GM18520 (cell line): ENCODE measurements at regions not wholly inside any gene's neighbourhood (a gene's known extent, or its start where the extent isn't known, plus 50 kb on each side); places are given as distances from the start of the nearest gene placed in this dataset.
A peak's percentile ranks its signal among the peaks of the same experiment; 100 is the strongest.
"Not testable (repeated sequence)": the region's sequence is repeated elsewhere in the genome, so short reads cannot be mapped to it uniquely, and the experiment has no call there.

Experiments
- ATAC-seq: cut with Tn5 transposase; IDR thresholded peaks from one replicate; pipeline ENCODE4 v1.9.1; 2021; ENCODE audit not compliant: unreplicated experiment

DNA sequence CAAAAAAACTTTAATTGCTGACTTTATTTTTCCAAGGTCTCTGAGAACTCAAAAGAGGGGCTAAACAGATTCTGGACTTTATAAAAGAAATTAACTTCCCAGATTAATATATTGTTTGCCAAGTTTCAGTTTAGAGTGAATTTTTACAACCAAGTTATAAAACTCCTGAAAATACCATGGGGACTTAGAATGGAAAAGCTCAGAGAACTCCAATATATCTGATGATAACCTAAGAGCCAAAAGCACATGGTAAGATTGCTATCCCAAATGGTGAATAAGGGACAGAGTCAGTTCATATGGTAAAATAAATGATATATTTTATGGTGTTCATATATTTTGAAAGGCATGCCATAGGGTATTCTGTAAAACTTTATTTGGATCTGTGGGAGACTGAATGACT is 470.9 kb downstream of the TTLL7 start:
- no peak for ATAC-seq

DNA sequence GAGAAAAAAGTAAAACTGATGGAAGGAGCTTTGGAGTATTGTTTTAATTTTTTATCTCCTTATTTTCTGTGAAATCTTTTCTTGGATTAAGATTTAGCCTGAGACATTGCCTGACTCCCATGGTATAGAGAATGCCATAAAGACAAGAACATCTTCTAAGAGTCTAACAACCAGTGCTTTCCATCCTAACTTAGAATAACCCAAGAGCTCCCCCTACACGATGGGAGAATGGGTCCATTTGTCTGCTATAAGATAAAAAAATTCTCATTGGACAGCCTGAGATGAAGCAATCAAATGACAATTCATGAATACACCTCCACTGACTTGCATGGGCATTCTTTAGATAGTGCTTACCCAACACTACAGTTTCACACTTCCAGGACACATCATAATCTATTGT is 478.1 kb downstream of the TTLL7 start:
- no peak for ATAC-seq

DNA sequence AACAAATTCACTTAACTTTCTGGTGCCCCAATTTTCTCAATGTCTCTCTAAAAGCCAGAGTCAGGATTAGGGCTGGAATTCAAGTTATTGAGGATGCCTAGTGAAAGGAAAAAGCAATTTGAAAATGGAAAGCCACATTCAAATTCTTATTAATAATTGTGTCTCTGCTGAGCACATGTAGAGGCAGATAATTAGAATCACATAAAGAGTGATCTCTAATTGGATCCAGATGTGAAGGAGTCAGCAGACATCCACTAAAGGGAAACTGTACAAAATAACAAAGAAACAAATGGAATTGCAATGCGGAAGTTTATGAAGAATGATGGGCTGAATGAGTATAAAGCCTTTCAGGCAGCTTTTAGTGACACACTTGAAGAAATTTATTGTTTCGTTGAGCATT is 482.6 kb downstream of the TTLL7 start:
- ATAC-seq, result no peak

DNA sequence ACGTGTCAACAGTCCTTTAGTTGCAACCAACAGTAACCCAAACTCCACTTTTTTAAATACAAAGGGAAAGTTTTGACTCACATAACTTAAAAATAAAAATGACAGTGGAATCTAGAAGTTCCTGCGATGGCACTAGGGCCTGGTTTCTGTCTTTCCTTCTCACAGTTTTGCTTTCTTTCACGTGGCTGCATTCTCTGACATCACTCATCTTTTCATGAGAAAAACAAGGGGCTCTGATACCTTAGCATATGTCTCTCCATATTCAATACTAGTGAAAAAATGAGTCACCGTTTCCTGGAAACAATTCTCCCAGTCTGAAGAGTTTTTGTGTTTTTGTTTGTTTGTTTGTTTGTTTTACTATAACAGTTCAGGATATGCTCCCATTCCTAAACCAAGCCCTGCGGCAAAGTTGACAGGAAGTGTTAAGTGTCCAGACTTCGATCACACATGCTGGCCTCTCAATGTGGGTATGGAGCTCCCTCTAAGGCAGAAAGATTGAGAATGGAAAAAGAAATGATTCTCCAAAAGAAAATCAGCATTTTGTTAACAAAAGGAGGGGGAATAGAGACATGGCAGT is 483.3 kb downstream of the TTLL7 start:
- ATAC-seq, result no peak

DNA sequence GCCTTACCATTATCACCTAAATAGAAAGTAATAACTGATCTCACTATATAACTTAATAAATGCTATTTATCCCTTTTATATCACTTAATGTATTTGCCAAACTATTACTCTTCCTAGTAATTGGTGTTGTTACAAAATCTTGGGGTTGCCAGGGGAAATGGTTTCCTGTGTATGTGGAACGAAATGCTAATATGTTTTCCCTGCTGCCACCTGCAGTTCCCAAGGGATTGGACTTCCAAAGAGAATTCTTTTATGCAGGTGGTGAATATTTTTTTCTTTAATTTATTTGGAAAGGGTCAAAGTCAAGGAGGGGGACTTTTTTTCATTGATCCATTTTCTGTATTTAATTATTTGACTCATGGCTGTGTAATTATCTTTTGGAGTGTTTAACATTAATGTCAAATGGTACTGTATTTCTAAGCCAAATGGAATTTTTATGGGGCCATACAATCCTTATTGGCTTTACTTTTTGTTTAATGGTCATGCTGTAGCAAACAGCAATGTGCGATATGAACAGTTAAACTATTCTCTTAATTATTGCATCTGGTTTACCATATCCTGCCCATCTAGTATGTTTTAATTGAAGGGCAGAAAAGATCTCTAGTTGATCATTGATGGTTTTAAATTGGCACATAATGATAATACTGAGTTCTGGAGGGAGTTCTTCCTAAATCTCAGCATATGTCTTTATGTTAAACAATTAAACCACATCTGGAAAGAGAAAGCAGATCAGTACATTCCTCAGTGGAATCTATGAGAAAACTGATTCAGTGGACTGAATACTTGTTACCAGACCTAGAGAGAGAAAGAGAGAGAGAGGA is 486.3 kb downstream of the TTLL7 start:
- no peak for ATAC-seq

DNA sequence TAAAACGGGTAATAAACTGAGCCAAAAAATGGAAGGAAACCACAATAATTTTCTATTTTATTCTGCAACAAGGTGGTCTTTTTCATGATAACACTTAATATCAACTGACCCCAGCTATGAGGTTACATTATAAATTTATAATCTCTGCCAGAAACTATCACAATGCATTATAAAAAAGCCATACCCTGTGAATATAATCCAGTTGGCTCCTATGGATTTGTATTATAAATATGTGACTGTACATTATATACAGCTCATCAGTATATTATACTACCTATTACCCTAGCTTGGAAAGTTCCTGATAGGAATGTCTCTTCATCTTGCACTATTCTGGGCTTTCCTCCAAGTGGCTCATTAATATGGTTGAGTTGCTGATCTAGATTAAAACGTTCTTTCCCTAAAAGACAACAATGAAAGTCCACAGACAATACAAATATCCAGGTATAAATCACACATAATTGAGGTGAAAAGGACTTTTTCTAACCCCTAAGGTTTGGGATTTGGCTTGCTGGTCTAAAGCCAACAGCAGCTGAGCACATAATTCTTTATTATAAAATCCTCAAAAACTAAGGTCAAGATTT is 487.7 kb downstream of the TTLL7 start:
- ATAC-seq, result no peak

DNA sequence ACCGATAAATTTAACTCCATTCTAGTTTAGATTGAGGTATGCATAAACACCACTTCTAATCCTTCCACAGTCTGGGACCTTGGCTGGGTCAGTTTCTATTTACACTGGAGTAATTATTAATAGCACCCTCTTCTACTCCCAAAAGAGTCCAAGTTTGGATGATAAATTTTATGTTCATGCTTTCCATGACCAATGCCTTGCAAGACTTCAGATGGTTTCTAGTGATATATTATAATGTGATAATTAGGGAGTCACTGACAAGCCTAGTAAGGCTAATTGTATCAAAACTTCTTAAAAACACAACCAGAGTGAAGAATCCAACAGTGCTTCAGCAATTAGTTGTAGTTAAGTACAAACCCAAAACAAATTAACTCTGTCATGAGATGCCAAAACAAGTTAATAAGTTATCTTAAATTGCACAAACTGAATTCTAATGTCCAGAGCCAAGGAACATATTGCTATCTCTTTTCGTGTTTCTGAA is 489.6 kb downstream of the TTLL7 start:
- ATAC-seq, result no peak

DNA sequence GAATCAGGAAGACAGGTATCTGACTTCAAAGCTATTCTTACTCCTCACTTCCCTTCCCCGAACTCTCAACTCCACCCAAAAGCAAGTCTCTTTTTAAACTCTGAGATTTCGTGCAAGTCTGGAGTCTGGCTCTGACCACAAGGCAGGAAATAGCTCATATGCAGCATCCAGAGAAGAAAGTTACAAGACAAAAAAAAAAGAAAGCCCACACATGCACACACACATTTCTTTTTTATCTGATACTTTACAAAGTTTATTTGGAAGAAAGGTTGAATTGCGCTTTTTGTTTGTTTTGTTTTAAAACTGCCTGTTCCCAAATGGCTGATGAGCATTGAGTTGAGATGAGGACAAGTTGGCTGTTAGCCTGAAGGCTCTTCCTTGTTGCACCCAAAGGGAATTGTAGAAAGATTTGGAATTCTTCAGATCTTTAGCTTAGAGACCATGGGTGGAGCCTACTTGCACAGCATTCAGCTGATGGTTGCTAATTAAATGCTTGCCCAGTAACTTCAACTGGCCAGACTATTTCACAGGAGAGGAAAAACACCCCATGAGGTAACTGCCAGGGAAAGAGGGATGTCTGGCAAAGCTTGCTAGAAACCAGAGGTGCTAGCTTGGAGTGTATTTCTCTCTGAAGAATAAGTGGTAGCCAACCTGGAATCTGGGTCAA is 490.3 kb downstream of the TTLL7 start:
- peak; percentile 85 for ATAC-seq

DNA sequence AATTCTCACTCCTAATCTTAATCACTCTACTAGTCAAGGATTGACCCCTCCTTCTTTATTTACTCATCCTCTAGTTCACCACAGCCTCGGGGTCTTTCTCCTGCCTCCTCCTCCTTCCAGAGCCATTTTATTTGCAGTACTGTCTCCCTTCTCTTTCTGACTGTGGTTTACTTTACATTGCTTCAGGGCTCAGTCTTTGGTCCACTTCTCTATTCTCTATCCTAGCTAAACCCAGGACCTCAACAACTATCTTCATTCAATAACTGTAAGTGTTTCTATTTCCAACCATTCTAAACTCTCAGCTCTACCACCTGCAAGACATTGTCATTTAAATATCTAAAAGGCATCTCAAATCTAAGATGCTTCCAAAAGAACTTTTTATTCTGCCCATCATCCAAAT is 493.8 kb downstream of the TTLL7 start:
- no peak for ATAC-seq

DNA sequence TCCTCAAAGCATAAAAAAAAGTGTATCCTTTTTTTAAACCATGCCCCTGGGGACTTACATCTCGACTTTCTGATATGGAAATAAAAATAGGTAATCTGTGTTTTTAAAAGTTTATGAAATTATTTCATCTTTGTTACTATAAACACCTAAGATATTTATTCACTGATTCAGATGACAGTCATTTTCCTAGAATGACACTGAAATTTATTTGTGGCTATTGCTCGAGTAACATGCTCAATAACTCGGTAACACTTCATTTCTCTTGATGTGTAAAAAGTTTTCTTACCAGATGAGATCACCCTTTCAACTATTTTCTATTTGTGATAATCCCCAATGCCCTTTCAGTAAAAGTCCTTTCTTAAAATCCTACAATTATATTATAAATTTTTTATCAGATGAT is 495.8 kb downstream of the TTLL7 start:
- no peak for ATAC-seq

DNA sequence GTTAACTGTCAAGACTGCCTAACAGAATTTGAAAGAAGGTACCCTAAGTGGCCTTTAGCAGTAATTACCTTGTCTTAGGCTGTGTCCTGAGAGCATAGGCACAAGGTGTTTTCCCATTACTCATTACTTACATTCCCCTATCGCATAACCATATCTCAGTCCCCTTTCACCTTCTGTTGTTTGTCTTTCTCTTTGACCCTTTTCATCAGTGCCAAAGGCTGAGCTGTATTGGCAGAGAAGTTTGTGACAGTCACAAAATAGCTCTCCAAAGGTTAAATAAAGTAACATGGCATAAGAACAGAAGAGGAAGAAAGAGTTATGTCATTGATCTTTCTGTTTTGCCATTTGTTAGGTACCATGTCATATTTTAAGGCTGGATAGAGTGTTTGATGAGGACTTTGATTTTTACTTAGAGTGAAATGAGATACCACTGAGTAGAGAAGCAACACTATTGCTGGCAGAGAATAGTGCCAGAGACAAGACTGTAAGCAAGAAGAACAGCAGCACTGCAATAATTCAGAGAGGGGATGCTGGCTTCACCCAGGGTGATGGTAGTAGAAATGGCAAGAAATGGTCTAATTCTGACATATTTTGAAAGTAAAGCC is 497.8 kb downstream of the TTLL7 start:
- ATAC-seq, result peak; percentile 99

DNA sequence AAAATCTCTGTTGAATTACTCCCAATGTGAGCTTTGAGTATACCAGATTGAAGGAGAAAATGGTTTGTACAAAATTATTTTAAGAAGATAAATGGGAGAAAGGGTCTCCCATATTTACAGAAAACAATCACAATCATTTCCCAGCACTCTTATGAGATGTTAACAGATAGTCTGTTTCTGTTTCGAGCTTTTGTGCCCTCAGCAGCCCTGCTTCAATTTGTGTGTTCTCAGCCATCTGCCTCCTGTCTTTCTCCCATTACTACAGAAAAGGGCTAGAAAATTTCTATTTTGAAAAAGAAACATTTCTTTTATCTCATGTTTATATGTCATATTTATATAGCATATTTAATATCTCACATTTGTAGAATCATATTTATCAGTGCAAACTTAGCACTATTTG is 498.4 kb downstream of the TTLL7 start:
- no peak for ATAC-seq

DNA sequence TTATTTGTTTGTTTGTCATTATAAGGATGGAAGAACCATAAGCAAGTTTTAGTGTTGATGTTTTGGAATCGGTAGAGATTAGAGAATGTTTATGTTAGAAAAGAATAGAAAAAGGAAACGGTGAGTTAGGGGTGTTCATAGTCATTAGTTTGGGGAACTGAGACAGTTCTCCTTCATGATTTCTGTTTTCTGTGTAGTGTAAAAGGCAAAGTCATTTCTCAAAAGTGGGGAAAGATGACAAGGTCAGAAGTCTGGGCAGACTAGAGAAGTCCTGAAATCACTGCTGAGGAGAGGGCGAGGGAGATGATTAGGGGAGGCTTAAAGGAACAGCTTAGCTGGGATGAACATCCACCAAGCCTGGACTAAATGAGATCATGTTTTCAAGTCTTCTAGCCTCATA is 498.9 kb downstream of the TTLL7 start:
- ATAC-seq, result peak; percentile 26

DNA sequence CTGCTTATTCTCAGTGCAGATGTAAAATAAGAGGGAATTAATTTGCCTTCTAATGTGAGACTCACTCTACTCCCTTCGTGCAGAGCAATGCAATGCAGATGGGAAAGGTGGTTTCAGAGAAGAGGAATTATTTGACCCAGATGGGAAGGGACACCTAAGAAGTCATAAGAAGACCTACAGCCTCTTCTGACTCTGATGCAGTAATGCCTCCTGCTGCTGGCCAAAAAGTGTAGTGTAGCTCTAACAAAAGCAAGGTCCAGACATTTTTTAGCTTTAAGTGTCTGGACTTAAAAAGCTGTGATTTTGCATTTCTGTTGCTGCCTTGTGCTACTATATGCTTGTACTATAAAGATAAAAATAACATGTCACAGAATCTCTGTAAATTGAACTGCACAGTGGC is 501.4 kb downstream of the TTLL7 start:
- ATAC-seq, result no peak

DNA sequence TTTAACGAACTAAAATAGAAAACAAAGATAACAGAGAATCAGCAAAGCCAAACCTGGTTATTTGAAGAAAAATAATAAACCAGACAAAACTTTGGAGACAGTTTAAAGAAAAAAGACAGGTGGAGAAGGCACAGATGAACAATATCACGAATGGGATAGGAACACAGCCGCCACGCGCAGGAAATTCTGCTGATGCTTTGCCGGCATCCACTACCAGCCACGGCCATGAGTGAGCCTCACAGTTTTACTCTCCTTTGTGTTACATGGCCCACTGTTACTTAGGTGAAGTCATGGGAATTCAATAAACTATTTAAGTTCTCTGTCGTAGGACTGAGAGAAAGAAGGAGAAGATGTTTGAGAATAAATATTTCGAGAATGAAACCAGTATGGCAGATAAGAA is 503.4 kb downstream of the TTLL7 start:
- no peak for ATAC-seq

DNA sequence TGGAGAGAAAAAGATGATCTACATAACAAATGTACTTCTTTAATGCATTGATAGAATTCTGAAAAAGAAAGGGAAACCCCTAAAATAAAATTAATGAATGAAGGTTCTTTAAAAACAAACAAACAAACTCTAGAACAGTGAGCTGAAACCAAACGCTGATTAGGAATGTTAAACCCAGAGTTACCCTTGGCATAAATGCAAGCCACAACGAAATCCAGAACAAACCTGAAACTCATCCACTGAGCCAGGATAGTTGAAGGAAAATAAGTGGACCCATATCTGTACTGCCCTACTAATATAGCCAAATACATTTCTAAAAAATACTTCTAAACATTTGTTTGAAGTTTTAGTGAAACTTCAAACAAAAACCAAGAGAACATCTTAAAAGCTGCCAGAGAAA is 505.3 kb downstream of the TTLL7 start:
- ATAC-seq, result no peak

DNA sequence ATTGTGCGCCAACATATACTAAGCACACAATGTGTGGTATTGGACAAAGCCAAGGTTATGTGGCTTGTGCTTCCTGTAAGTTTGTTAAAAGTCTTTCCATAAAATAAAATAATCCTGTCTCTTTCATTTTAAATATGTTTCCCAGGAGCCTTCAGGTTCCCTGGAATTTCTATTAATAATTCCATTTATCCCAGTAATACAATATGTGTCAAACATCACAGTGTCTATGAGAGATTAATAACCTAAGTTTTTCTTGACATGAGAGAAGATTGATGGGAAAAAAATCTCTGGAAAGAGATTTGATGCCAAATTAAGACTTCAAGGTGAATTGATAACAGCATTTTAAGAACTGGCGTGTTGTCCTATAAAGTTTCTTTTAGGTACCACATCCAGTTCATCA is 507.0 kb downstream of the TTLL7 start:
- no peak for ATAC-seq

DNA sequence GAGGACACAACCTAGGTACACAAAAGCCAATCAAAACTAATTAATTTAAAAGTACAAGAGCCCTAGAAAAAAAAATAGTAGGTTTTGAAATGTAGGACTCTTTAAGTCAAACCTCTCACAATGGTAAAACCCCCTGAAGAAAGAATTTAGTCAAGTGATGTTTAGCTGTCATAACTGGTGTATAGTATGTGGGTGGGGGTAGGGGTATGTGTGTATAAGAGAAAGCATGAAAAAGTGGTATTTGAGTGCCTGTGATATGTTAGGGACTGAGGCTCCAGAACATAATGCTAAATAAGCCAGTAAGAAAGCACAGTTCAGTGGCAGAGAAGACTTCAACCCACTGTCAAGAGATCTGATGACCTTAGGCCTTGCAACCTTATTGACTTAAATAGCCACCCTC is 507.9 kb downstream of the TTLL7 start:
- ATAC-seq, result no peak

DNA sequence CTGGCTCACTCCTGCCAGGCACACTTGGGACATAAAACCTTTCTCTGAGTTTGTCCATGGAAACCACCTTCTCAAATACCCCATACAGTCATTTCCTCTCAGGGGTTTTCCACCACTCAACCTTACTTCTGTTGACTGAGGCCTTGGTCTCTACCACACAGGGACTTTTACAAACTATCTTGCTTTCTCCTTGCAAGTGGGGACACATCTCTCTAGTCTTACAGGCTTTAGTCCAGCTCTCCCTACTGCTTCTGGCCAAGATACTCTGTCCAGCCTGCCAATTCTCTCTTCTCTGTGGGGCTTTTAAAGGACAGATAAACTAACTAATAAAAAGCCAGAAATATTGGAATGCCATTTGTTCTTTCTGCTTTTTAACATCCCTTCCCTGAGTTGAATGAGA is 510.8 kb downstream of the TTLL7 start:
- peak; percentile 90 for ATAC-seq

DNA sequence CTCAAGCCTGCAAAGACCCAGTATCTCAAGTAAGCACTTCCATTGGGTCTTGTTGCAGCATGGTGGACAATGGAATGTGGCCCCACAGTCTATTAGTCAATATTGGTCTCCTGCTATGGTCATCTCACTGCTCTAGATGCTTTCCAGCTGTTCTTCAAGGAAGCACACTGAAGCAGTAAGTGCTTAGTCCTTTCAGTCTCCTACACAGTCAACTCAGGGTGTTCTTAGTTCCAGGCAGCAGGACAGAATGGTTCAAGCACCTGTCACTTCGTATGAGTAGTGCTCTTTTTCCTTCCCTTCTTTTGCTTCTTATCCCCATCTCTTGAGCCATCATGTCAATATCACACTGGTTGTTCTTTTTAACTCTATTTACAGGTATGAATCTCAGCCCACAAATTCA is 511.5 kb downstream of the TTLL7 start:
- not testable (repeated sequence) for ATAC-seq

DNA sequence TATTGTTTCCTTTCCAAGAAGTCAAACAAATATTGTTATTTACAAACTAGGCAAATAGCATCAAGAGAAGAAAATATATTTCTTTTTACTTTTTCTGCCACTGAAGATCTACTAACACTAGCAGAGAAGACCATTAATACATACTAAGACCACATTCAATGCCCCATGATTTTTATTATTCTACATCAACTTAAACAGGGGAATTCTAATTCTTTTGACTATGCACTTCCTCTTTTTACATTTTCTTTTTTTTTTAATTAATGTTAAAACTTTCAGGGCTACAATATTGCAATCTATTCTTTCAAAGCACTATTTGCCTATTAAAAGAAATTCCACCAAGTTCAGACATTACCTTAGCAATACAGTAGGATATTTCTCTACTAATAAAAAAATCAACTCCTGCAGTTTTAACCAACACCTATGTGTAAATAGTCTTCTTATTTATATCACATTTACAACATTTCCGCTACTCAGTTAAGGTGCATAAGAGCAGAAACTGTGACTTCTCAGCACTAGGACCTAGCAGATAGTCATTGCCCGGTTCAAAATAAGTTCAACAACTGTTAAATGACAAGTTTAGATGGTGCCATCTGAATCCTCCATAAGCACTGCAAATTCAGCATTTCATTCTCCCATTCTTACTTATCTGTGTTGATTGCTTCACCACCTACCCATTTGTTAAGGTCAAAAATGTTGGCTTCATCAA is 513.5 kb downstream of the TTLL7 start:
- ATAC-seq, result peak; percentile 22
